ENCODE measurements at regions not wholly inside any gene's neighbourhood (a gene's known extent, or its start where the extent isn't known, plus 50 kb on each side); places are given as distances from the start of the nearest gene placed in this dataset.

DNA sequence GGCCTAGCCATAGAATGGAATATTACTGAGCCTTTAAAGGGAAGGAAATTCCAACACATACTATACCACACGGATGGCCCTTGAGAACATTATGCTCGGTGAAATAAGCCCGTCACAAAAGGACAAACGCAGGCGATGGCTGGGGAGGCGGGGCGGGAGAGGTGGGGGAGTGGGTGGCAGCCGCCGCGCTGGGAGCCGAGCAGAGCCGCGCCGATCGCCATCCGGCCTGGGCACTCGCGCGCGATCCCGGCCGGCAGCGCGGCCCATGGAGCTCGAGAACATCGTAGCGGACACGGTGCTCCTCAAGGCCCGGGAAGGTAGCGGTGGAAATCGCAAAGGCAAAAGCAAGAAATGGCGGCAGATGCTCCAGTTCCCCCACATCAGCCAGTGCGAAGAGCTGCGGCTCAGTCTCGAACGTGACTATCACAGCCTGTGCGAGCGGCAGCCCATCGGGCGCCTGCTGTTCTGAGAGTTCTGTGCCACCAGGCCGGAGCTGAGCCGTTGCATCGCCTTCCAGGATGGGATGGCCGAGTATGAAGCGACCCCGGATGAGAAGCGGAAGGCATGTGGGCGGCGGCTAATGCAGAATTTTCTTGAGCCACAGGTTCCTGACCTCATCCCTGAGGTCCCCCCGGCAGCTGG lies 140.1 kb downstream of the ZDHHC20 start:
- no peak for DNase-seq (ENCODE audit: low read depth)

GRCh38 chr13:21319869-21320641 lies 139.0 kb downstream of the ZDHHC20 start:
- no peak for DNase-seq (ENCODE audit: low read depth)

- DNase-seq (ENCODE audit: low read depth): no peak
Observed at GRCh38 chr13:21320642-21321034, 138.5 kb downstream of the ZDHHC20 start.

DNA sequence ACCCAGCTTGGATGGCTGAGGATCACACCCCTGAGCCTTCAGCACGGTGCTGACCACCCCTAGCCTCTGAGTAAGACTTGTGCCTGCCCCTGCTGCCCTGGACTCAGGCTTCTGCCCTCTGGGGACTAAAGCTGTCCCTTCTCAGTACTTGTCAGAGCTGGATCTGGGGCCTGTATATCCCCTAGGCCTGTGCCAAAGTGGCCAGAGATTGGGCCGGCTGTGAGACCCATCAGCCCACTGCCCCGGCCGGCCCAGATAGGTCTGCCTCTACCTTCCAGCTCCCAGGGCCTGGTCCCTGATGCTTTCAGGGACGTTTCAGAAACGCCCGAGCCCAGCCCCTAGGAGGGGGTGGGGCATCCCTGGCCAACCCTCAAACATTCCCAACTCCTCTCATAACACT lies 137.8 kb downstream of the ZDHHC20 start:
- DNase-seq (ENCODE audit: low read depth): no peak

DNA sequence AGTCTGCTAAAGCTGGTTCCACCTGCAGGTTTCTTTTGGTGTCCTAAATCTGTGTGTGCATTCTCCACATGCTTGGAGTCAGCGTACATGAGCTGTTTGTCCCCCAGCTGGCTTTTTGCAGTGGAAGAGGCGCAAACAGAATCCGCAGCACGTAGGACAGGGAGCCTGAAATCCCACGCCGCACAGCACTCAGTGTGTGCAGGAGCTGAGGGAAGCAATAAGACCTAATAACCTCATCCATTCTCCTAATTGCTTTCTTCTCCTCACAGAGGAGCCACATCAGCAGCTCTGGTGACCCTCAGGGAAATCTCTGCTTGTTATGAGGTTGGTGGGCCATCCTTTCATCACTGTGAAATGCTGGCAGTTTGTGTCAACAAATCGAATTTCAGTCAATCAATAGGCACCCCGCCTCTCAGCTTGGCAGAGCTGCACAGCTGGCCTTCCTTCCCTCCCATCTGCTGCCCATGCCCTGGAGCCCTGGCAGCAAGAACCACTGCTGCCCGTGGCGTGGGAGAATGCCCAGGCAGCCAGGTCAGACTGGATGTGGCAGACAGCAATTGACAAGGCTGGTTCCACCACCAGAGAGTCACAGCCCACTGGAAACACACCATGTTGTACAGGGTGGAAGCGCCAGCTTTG lies 136.7 kb downstream of the ZDHHC20 start:
- no peak for DNase-seq (ENCODE audit: low read depth)
